ENCODE measurements at regions not wholly inside any gene's neighbourhood (a gene's known extent, or its start where the extent isn't known, plus 50 kb on each side); places are given as distances from the start of the nearest gene placed in this dataset.
"Not testable (repeated sequence)": the region's sequence is repeated elsewhere in the genome, so short reads cannot be mapped to it uniquely, and the experiment has no call there.

DNA sequence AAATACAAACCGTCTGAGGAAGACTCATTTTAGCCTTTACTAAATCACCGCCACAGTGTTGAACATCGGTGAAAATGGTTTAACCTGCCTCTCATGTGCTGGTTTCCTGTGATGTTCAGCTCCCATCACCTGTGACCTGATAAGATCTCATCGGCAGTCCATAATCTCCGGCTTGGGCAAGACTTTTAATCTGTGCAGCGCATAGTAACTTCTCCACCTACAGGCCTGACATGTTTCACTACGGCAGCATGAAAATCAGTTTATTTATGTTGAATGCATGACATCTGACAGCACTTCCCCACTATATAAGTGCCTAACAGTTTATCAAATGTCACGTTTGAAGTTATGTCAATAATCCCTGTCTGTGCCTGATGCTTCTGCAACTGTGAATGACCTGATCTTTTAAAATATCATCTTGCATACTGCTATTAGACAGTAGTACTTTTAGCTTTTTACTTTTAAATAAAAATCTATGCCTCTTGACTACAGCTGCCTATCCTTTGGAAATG lies 1919.8 kb upstream of the AGA start:
- H3K4me3 ChIP-seq (ENCODE audit: low read depth, low read length), result no peak overlapping the region
- no peak for DNase-seq (ENCODE audit: low read depth)

DNA sequence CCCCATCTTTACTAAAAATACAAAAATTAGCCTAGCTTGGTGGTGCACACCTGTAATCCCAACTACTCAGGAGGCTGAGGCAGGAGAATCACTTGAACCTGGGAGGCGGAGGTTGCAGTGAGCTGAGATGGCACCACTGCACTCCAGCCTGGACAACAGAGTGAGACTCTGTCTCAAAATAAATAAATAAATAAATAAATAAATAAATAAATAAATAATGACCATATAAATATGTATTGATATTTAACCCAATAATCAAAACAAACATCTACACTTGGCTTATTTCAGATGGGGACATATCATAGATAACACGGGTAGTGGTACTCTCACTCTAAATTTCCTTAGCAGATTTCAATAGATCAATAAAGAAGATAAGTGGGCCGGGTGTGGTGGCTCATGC lies 1923.7 kb upstream of the AGA start:
- DNase-seq (ENCODE audit: low read depth); H3K4me3 ChIP-seq (ENCODE audit: low read depth, low read length): not testable (repeated sequence)

DNA sequence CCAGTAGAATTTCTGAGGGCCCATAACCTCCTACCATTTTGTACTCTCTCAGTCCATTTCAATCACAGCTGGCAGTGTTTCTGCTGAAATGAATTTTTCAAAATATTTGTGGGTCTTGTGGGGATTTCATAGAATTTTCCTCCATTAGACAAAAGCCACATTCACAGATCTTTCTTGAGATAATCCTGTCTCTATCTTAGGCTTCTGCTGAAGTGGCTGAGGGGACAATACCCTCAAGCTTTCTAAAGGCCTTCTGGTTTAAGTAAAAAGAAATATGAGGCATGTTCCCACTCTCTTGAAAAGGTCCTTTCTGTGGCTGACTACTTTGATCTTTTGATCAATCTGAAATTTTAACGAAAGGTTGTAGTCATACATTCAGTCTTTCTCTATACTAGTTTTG lies 1930.0 kb upstream of the AGA start:
- DNase-seq (ENCODE audit: low read depth), result no peak
- no peak overlapping the region for H3K4me3 ChIP-seq (ENCODE audit: low read depth, low read length)

DNA sequence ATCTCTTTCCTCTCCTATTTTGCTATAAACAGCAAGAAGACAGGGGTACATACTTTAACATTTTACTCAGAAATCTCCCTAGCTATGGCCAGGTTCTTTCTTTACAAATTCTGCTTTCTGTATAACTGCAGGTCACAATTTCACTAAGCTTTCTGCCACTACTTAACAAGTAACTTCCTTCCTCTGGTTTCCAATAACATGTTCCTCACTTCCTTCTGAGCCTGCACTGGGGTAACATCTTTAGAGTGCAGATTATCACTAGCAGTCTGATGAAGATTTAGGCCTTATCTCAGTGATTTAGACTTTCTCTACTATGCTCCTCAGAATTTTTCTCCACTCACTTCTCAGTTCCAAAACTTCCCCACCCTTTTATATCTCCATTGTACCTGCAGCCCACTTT lies 1930.5 kb upstream of the AGA start:
- H3K4me3 ChIP-seq (ENCODE audit: low read depth, low read length), result no peak overlapping the region
- no peak for DNase-seq (ENCODE audit: low read depth)

DNA sequence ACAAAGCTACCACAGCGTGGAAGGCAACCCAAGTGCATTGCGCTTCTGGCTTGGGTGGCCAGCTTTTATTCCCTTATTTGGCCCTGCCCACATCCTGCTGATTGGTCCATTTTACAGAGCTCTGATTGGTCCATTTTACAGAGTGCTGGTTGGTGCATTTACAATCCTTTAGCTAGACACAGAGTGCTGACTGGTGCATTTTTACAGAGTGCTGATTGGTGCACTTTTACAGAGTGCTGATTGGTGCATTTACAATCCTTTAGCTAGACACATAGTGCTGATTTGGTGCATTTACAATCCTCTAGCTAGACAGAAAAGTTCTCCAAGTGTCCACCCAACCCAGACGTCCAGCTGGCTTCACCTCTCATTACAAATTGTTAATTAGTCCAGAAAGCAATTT lies 1936.6 kb upstream of the AGA start:
- H3K4me3 ChIP-seq (ENCODE audit: low read depth, low read length); DNase-seq (ENCODE audit: low read depth): not testable (repeated sequence)

DNA sequence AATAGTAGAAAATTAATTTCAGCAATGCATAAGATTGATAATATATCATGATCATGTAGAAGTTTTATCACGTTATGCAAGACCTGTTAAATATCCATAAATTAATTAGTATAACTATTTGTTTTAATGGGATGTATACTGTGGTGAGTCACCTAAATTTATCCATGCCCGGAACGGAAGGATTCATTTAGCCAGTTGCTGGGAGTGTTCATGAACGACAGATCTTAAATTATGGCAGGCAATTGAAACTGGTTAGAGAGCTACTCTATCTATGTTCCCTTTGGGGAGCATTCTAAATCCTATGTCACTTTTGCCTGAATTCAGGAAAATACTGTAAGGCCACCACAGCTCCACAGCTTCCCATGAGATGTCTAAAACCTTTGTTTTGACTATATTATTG lies 1950.5 kb upstream of the AGA start:
- no peak overlapping the region for H3K4me3 ChIP-seq (ENCODE audit: low read depth, low read length)
- no peak for DNase-seq (ENCODE audit: low read depth)

DNA sequence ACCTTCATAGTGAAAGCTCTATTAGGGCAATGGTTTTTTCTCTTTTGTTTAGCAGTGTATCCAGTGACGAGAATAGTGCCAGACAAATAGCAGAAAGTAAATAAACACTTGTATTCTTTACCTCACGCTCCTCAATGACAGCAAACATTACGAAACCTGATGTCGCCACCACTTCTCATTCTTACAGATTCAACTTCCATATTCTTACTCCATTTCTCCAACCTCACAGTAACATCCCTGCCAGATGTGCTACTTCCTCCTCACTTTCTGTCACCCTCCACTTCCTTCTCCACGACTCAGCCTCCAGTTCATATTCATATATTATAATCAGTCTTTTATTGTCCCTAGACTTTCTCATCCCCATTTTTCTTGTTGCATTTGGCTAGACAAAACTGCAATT lies 1956.2 kb upstream of the AGA start:
- no peak overlapping the region for H3K4me3 ChIP-seq (ENCODE audit: low read depth, low read length)

DNA sequence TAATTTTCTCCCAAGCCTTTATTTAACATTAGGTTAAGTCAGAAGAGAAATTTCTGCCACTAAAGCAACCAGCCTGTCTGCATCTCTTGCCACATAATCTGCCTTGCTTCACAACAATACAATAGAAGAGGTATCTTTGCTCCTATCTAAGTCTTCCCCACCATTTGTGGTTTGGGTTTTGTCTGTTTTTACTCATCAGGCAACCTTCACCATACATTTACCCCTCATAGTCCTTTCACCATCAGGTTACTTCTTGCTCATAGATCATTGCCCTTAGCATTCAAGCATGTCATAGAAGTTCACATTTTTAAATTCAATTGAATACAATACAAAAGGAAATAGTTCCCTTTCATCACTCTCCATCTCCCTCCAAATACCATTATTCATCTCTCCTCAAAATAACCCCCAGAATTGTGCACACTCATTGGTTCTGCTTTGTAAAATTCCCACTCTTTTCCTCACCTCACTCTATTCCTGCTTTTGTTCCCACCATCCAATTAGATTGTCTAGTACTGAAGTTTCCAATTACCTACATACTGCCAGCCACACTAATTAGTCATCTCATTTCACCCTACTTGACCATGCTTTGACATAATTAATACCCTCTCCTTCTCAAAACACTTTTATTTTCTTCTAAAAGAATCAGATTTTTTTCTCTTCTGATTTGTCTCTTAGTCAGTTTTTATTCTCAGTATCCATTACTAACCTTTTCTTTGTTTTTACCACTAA lies 1957.0 kb upstream of the AGA start:
- H3K4me3 ChIP-seq (ENCODE audit: low read depth, low read length), result no peak overlapping the region
- no peak for DNase-seq (ENCODE audit: low read depth)

More for the DNA sequence above, 1956.2 kb upstream of the AGA start:
- no peak for DNase-seq (ENCODE audit: low read depth)

DNA sequence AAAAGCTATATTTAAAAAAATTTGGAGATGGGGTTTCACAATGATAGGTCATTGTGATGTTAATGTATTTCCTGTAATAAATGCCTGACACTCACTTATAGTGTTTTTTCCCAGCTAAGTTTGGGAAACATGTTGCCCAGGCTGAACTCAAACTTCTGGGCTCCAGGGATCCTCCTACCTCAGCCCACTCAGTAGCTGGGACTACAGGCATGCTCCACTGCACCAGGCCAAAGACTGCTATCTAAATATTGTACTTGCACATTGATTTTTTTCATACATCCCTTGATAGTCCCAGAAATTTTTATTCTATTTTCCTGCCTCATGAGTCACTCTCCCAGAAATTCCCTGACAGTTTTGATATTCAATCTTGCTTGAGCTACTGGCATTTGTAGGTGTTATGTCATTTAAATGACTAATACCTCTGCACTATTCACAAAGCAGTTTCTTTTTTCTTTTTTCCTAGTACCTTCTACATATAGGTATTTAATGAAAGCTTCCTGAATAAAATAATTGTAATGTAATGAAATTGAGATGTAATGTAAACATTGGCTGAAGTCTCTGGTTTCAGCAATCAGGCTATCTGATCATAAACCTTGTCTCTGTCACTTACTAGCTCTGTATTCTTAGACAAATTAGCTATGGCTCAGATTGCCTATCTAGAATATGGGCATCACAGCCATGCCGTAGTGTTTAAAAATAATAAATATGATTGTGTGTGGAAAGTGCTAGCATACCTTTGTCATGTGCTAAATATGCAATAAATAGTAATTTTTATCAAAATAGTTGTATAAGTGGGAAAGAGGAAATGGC lies 1973.0 kb upstream of the AGA start:
- DNase-seq (ENCODE audit: low read depth), result no peak
- H3K4me3 ChIP-seq (ENCODE audit: low read depth, low read length), result no peak overlapping the region

DNA sequence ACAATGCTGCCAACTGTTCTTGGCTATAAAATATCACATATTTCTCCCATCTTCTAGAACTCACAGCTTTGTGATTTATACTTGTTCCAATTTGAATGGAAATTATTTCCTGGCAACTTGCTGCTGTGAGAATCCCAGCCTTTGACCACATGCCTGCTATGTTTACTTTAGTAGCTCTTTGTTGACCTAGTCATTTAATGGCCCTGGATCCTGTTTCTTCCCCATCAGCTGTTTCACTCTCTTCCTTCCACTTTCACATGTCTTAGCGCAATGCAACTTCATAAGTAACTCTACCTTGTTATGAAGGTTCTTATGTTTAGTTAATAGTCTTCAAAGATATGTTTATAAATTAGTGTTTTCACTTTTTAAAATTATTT lies 1973.6 kb upstream of the AGA start:
- H3K4me3 ChIP-seq (ENCODE audit: low read depth, low read length), result no peak overlapping the region
- no peak for DNase-seq (ENCODE audit: low read depth)

DNA sequence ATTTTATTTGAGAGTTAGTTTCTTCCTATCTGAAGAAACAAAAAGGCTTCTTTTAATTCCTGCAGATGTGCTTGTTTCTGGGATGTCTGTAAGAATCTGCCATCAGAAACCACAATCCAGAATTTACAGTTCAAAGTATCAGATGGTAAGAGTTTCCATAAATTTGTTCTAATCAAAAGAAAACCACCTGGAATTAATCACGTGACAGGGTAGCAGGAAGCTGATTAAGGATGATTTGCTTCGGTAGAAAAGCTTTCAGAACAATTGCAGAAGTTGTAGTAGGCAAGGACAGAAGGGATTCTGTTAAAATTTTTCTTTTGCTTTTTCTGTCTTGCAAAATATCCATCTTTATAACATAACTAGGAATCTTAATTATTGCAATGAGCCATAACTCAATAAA lies 1975.1 kb upstream of the AGA start:
- no peak overlapping the region for H3K4me3 ChIP-seq (ENCODE audit: low read depth, low read length)
- no peak for DNase-seq (ENCODE audit: low read depth)

DNA sequence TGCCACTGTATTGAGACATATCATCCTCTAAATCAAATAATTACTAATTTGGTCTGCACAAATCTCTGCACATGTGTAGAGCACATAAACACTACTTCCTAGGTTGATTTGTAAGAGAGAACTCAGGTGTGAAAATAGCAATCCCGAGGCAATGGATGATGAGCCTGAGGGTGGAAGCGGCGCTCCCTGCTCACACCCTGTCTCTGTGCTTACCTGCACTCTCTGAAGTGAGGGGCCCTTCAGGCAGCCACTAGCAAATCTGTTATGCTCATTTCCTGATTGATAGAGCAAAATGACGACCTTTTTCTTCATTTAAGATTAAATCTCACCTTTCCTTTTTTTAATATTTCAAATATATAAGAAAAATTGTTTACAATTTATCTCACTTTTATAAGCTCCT lies 1995.7 kb upstream of the AGA start:
- DNase-seq (ENCODE audit: low read depth), result no peak
- H3K4me3 ChIP-seq (ENCODE audit: low read depth, low read length), result no peak overlapping the region

DNA sequence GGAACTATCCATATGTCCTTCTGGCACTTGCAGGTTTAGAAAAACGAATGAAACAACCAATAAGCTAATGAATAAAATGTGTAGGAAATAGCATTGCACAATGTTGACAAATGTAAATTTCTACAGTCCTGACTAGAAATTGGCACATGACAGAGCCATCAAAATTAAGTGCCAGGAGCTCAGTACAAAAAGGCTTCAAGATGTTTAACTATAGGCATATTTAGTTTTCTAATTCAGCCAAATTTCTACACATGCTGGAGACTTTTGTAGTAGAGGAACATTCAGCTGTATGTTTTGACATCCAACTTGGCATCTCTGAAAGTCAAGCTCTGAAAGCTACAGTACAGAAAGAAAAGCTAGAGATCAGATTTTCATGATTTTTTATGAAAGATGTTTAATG lies 1999.4 kb upstream of the AGA start:
- no peak overlapping the region for H3K4me3 ChIP-seq (ENCODE audit: low read depth, low read length)
- no peak for DNase-seq (ENCODE audit: low read depth)

DNA sequence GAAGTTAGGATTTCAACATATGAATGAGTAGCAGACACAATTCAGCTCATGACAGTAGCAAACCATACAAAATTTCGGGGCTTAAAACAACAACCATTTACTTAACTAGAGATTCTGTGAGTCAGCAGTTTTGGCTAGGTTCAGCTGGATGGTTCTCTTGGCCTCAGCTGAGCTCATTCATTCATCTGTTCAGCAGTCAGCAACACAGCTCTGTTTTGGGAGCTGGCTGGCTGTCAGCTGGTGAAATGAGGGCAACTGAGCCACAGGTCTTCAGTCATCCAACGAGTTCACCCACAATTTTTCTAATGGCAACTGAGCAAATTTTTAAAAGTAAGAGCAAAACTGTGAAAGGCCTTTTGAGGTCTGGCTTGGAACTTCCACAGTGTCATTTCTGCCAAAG lies 2005.1 kb upstream of the AGA start:
- H3K4me3 ChIP-seq (ENCODE audit: low read depth, low read length), result no peak overlapping the region
- no peak for DNase-seq (ENCODE audit: low read depth)

DNA sequence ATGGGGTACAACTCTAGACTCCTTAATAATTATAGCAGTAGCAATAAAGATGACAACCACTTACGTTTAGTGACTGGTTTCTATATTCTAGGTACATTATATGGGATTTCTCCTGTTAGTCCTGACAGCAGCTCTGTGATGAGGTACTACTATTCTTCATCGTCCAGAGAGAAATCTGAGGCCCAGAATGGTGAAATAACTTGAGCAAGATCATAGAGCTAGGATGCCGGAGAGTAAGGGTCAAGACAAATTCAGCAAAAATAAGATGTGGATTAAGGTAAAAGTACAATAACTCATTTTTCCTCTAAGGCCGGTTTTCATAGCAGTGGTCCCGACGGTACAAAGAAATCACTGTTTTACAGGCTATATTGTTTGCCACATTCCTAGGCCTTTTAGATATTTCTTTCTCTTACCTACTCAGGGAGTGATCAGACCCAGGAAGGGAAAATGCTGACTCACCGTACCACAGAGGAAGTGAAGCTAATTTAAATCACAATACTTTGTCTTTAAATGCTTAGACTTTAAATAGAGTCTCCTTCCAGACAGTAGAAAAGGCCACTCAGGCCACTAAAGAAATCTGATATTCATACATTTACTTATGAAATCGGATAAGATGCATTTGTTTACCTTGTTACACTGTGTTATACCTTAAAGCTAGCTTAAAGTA lies 2023.0 kb upstream of the AGA start:
- no peak overlapping the region for H3K4me3 ChIP-seq (ENCODE audit: low read depth, low read length)
- DNase-seq (ENCODE audit: low read depth), result no peak

DNA sequence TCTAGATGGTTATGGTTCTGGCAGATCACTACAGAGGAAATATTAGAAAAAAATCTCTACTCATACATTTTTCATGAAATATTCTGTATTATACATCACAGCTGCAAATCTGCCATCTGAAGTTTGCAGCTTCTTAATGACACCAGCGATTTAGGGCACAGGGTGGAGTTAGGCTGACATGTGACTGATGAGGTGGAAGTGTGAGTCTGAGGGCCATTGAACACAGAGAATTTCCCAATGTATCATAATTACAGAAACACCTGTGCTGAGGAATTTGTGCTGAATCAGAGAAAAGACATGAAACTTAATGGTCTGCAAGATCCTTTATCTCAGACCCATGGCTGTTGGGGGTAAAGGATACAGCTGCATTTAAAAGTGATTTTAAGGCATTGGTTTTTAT lies 2025.6 kb upstream of the AGA start:
- DNase-seq (ENCODE audit: low read depth), result no peak
- no peak overlapping the region for H3K4me3 ChIP-seq (ENCODE audit: low read depth, low read length)

DNA sequence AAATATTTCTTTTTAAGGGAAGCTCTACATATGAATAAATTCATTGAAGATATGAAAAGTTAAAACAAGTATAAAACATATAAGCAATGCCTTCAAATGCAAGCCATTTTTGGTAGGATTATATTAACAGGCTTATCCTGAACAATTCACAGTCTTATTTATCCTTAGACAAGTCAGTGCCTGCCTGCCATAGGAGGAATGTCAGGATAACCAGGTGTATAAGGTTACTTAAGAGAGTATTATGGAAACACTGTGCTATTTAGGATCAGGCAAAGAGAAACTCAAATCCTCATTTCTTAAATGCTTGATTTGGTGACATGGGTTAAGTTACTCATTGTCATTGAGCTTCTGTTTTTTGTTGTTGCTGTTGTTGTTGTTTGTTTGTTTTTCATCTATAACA lies 2029.9 kb upstream of the AGA start:
- no peak overlapping the region for H3K4me3 ChIP-seq (ENCODE audit: low read depth, low read length)
- DNase-seq (ENCODE audit: low read depth), result no peak

DNA sequence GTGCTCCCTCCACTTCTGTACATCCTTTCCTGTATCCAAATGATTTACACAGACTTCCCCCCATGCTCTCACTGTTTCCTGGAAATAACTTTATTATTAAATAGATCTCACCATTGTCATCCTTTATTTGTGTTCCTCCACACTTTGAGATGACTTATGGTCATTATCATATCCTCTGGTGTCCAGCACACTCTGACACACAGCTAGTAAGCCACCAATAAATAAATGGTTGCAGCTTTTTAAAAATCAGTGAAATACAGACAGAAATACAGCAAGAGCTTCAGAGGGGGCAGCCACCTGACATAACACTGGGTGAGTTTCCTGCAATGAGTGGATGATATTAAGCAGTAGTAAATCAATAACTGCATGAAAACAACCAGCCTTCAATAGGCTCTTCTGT lies 2036.4 kb upstream of the AGA start:
- DNase-seq (ENCODE audit: low read depth), result no peak
- no peak overlapping the region for H3K4me3 ChIP-seq (ENCODE audit: low read depth, low read length)

DNA sequence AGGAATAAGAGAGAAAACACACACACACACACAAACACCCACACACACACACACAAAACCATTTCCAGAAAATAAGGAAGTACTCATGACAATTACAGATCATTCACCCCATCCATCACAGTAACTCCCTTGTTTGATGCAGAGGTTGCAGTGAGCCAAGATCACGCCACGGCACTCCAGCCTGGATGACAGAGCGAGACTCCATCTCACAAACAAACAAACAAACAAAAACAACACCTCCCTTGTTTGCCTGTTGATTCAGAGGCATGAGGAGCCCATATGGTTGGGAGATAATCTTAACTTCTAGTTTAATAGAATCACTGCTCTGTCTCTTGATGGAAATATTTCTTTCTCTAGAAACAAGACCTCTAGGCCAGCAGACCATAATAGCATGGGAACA lies 2043.5 kb upstream of the AGA start:
- DNase-seq (ENCODE audit: low read depth), result no peak
- no peak overlapping the region for H3K4me3 ChIP-seq (ENCODE audit: low read depth, low read length)

DNA sequence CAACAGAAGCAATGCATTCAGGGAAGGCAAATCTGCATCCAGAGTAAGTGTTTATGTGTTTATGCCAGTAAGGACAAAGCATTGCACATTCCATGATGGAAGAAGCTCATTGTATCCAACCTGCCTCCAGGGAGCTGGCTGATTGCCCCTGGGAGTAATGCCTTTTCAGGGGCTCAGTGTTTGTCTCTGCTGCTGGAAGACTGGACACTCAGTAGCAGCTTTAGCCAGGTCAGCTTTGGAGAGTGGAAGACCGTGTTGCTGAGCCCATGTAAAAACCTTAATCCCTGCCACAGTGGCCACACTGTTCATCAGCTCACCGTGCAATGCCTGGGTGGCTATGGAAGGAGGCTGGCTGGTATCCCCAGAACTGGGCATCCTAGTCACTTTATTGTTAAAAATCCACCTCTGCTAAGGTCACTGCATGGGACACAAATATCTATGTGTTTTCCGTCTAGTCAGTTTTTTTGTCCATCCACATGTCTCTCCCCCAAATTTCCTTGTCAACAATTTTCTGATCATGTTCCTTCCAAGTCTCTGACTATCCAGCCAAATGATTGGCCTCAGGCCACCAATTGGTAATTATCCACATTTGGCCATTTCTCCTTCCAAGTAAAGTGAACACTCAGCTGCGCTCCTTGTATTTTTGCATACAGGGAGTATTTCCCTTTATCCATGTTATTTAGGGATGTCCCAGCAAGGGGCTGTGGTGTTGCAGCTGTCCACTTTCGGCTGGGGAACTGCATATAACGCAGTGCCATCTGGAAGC lies 2044.5 kb upstream of the AGA start:
- DNase-seq (ENCODE audit: low read depth), result no peak
- no peak overlapping the region for H3K4me3 ChIP-seq (ENCODE audit: low read depth, low read length)

All from skeletal muscle cell (primary cell).